Right ventricle myocardium superior (tissue), 1 donor: ENCODE measurements at regions not wholly inside any gene's neighbourhood (a gene's known extent, or its start where the extent isn't known, plus 50 kb on each side); places are given as distances from the start of the nearest gene placed in this dataset.

Experiments used
- ATAC-seq: fragments of 200-7000 bp; cut with Tn5 transposase; one replicate; pipeline ENCODE4 v1.9.1; 2020; ENCODE audit warnings: mild to moderate bottlenecking; ENCODE audit not compliant: poor library complexity
- DNase-seq: peaks from one replicate; pipeline ENCODE4 v3.0.0-alpha.2; 2020
- intact Hi-C: fragments of 100-400 bp; cut with DNase I; formaldehyde crosslinking; loops from one replicate; pipeline ENCODE4 v1.11.2; 2022
- donor health status: DM: no; HTN: yes; CAD: no; lungs with severe emphysema.

- DNase-seq (peak; percentile 58), ATAC-seq (peak; percentile 45)
- intact Hi-C loops: no loop called here
Observed at GRCh38 chr1:229023651-229024300, 247.1 kb upstream of the RAB4A start.

GRCh38 chr1:229024528-229025130 is 246.3 kb upstream of the RAB4A start:
- DNase-seq (peak; percentile 63), ATAC-seq (peak; percentile 56)
- intact Hi-C loops: no loop called here

GRCh38 chr1:229025576-229025975 is 245.3 kb upstream of the RAB4A start:
- DNase-seq (no peak), ATAC-seq (no peak)
- intact Hi-C loops: no loop called here

- ATAC-seq: no peak
- intact Hi-C loops: no loop called here
- no peak for DNase-seq
Observed at GRCh38 chr1:229027158-229027557, 243.8 kb upstream of the RAB4A start.

- DNase-seq: peak; percentile 61
- ATAC-seq: no peak
- intact Hi-C loops: no loop called here
Observed at GRCh38 chr1:229027622-229028182, 243.2 kb upstream of the RAB4A start.

GRCh38 chr1:229028544-229028943 is 242.4 kb upstream of the RAB4A start:
- intact Hi-C loops: no loop called here
- no peak for DNase-seq
- no peak for ATAC-seq

- intact Hi-C loops: no loop called here
- ATAC-seq (peak; percentile 48), DNase-seq (no peak)
Observed at GRCh38 chr1:229028987-229029878, 241.7 kb upstream of the RAB4A start.

- DNase-seq (no peak), ATAC-seq (no peak)
- intact Hi-C loops: no loop called here
Observed at GRCh38 chr1:229029879-229030235, 241.1 kb upstream of the RAB4A start.

GRCh38 chr1:229030630-229031029 is 240.3 kb upstream of the RAB4A start:
- DNase-seq: no peak
- intact Hi-C loops: no loop called here
- no peak for ATAC-seq

GRCh38 chr1:229031061-229031460 is 239.8 kb upstream of the RAB4A start:
- no peak for DNase-seq
- ATAC-seq: no peak
- intact Hi-C loops: no loop called here

GRCh38 chr1:229031481-229032341 is 239.2 kb upstream of the RAB4A start:
- ATAC-seq: no peak
- DNase-seq: no peak
- intact Hi-C loops: no loop called here

- intact Hi-C loops: no loop called here
- ATAC-seq: no peak
- DNase-seq: no peak
Observed at GRCh38 chr1:229032375-229032774, 238.5 kb upstream of the RAB4A start.

- intact Hi-C loops: no loop called here
- ATAC-seq: no peak
- no peak for DNase-seq
Observed at GRCh38 chr1:229033480-229033879, 237.4 kb upstream of the RAB4A start.

GRCh38 chr1:229034342-229034741 is 236.6 kb upstream of the RAB4A start:
- intact Hi-C loops: no loop called here
- DNase-seq (no peak), ATAC-seq (peak; percentile 29)

- DNase-seq (no peak), ATAC-seq (no peak)
- intact Hi-C loops: no loop called here
Observed at GRCh38 chr1:229035054-229035747, 235.7 kb upstream of the RAB4A start.

- no peak for ATAC-seq
- intact Hi-C loops: no loop called here
- DNase-seq: no peak
Observed at GRCh38 chr1:229035748-229036082, 235.2 kb upstream of the RAB4A start.

GRCh38 chr1:229037806-229038405 is 233.0 kb upstream of the RAB4A start:
- no peak for ATAC-seq
- intact Hi-C loops: no loop called here

More at GRCh38 chr1:229037806-229038405, 233.0 kb upstream of the RAB4A start:
- DNase-seq: no peak
